COLO668 (cell line): ENCODE measurements at regions not wholly inside any gene's neighbourhood (a gene's known extent, or its start where the extent isn't known, plus 50 kb on each side); places are given as distances from the start of the nearest gene placed in this dataset.

Source experiments
- DNase-seq: peaks from one replicate; lab custom pipeline; 2025; ENCODE audit not compliant: unreplicated experiment; lab: John Stamatoyannopoulos, UW

GRCh38 chr15:31241888-31242522 is 84.6 kb upstream of the KLF13 start:
- no peak for DNase-seq

- no peak for DNase-seq
Measured at GRCh38 chr15:31243895-31244294, 82.7 kb upstream of the KLF13 start.

GRCh38 chr15:31245135-31245689 is 81.4 kb upstream of the KLF13 start:
- DNase-seq = no peak

- no peak for DNase-seq
Measured at GRCh38 chr15:31245756-31246155, 80.9 kb upstream of the KLF13 start.

- no peak for DNase-seq
Measured at GRCh38 chr15:31247404-31247803, 79.2 kb upstream of the KLF13 start.

- no peak for DNase-seq
Measured at GRCh38 chr15:31248263-31248662, 78.4 kb upstream of the KLF13 start.

- no peak for DNase-seq
Measured at GRCh38 chr15:31248951-31249350, 77.7 kb upstream of the KLF13 start.

- no peak for DNase-seq
Measured at GRCh38 chr15:31250033-31250432, 76.6 kb upstream of the KLF13 start.

- no peak for DNase-seq
Measured at GRCh38 chr15:31251165-31251564, 75.5 kb upstream of the KLF13 start.

- no peak for DNase-seq
Measured at GRCh38 chr15:31252171-31252785, 74.4 kb upstream of the KLF13 start.

- no peak for DNase-seq
Measured at GRCh38 chr15:31254431-31255175, 72.0 kb upstream of the KLF13 start.

- DNase-seq = no peak
Measured at GRCh38 chr15:31255176-31255510, 71.5 kb upstream of the KLF13 start.

GRCh38 chr15:31255732-31256377 is 70.8 kb upstream of the KLF13 start:
- DNase-seq = no peak

GRCh38 chr15:31256378-31257265 is 70.0 kb upstream of the KLF13 start:
- no peak for DNase-seq

- no peak for DNase-seq
Measured at GRCh38 chr15:31257286-31257685, 69.3 kb upstream of the KLF13 start.

- no peak for DNase-seq
Measured at GRCh38 chr15:31258260-31258659, 68.4 kb upstream of the KLF13 start.

GRCh38 chr15:31259562-31260252 is 66.9 kb upstream of the KLF13 start:
- DNase-seq = no peak

GRCh38 chr15:31260646-31261265 is 65.9 kb upstream of the KLF13 start:
- DNase-seq = no peak

GRCh38 chr15:31261266-31262142 is 65.1 kb upstream of the KLF13 start:
- DNase-seq = peak; percentile 36
